HUES48 (cell line): ENCODE measurements at regions not wholly inside any gene's neighbourhood (a gene's known extent, or its start where the extent isn't known, plus 50 kb on each side); places are given as distances from the start of the nearest gene placed in this dataset.

ENCODE experiments used
- H3K27ac ChIP-seq: one replicate; pipeline ENCODE4 v1.7.0; 2013; ENCODE audit warnings: low read depth, low read length, inconsistent platforms
- H3K27me3 ChIP-seq: 2 replicates; pipeline ENCODE4 v1.6.1; 2013; ENCODE audit warnings: mild to moderate bottlenecking, low read length; ENCODE audit not compliant: control insufficient read depth, insufficient read depth
- H3K36me3 ChIP-seq: 2 replicates; pipeline ENCODE4 v1.6.1; 2013; ENCODE audit warnings: low read length; ENCODE audit not compliant: control insufficient read depth, insufficient read depth
- H3K4me1 ChIP-seq: 2 replicates; pipeline ENCODE4 v1.6.1; 2013; ENCODE audit warnings: mild to moderate bottlenecking, low read length; ENCODE audit not compliant: control insufficient read depth, insufficient read depth
- H3K4me3 ChIP-seq: 2 replicates; pipeline ENCODE4 v1.5.1; 2013; ENCODE audit warnings: mild to moderate bottlenecking, low read depth, low read length
- H3K9ac ChIP-seq: 2 replicates; pipeline ENCODE4 v1.6.1; 2013; ENCODE audit warnings: mild to moderate bottlenecking, low read depth, low read length, moderate library complexity
- H3K9me3 ChIP-seq: 2 replicates; pipeline ENCODE4 v1.6.1; 2013; ENCODE audit warnings: low read length; ENCODE audit not compliant: control insufficient read depth, insufficient read depth

GRCh38 chr12:124487066-124487833 lies 80.2 kb downstream of the NCOR2 start:
- Histone ChIP-seq H3K4me3 (no peak overlapping the region), H3K9ac (no peak overlapping the region), H3K27ac (no peak overlapping the region), H3K9me3 (no peaks in the 10 kb centered on the region), H3K36me3 (peaks cover 37% of the 10 kb centered on the region), H3K4me1 (no peaks in the 10 kb centered on the region), H3K27me3 (no peaks in the 10 kb centered on the region)

- Histone ChIP-seq H3K4me3 (no peak overlapping the region), H3K4me1 (no peaks in the 10 kb centered on the region), H3K9me3 (no peaks in the 10 kb centered on the region), H3K27ac (no peak overlapping the region), H3K27me3 (no peaks in the 10 kb centered on the region), H3K9ac (no peak overlapping the region), H3K36me3 (peaks cover 35% of the 10 kb centered on the region)
These were observed 81.0 kb downstream of the NCOR2 start for GRCh38 chr12:124486346-124486963.

- Histone ChIP-seq H3K4me3 (no peak overlapping the region), H3K27me3 (no peaks in the 10 kb centered on the region), H3K27ac (no peak overlapping the region), H3K4me1 (no peaks in the 10 kb centered on the region), H3K9ac (no peak overlapping the region), H3K36me3 (peaks cover 34% of the 10 kb centered on the region), H3K9me3 (no peaks in the 10 kb centered on the region)
These were observed 82.0 kb downstream of the NCOR2 start for GRCh38 chr12:124485371-124485770.

- Histone ChIP-seq H3K9me3 (no peaks in the 10 kb centered on the region), H3K9ac (no peak overlapping the region), H3K27ac (no peak overlapping the region), H3K4me1 (no peaks in the 10 kb centered on the region), H3K27me3 (no peaks in the 10 kb centered on the region), H3K4me3 (no peak overlapping the region), H3K36me3 (peaks cover 36% of the 10 kb centered on the region)
These were observed 82.9 kb downstream of the NCOR2 start for GRCh38 chr12:124484526-124484953.

- no peaks in the 10 kb centered on the region for H3K4me1 ChIP-seq
- no peaks in the 10 kb centered on the region for H3K27me3 ChIP-seq
- peaks cover 40% of the 10 kb centered on the region for H3K36me3 ChIP-seq
- no peak overlapping the region for H3K9ac ChIP-seq
- H3K9me3 ChIP-seq, result no peaks in the 10 kb centered on the region
- no peak overlapping the region for H3K27ac ChIP-seq
- no peak overlapping the region for H3K4me3 ChIP-seq
These were observed 83.3 kb downstream of the NCOR2 start for GRCh38 chr12:124484067-124484466.

GRCh38 chr12:124482901-124483799 lies 84.3 kb downstream of the NCOR2 start:
- Histone ChIP-seq H3K9ac (no peak overlapping the region), H3K27me3 (no peaks in the 10 kb centered on the region), H3K36me3 (peaks cover 46% of the 10 kb centered on the region)

GRCh38 chr12:124482567-124482893 lies 84.9 kb downstream of the NCOR2 start:
- H3K36me3 ChIP-seq, result peaks cover 52% of the 10 kb centered on the region
- no peaks in the 10 kb centered on the region for H3K9me3 ChIP-seq

More at GRCh38 chr12:124482901-124483799, 84.3 kb downstream of the NCOR2 start:
- Histone ChIP-seq H3K27ac (no peak overlapping the region), H3K4me1 (no peaks in the 10 kb centered on the region), H3K9me3 (no peaks in the 10 kb centered on the region), H3K4me3 (no peak overlapping the region)

GRCh38 chr12:124481772-124482566 lies 85.4 kb downstream of the NCOR2 start:
- Histone ChIP-seq H3K36me3 (peaks cover 57% of the 10 kb centered on the region), H3K27ac (no peak overlapping the region), H3K4me1 (no peaks in the 10 kb centered on the region), H3K9me3 (no peaks in the 10 kb centered on the region), H3K27me3 (no peaks in the 10 kb centered on the region), H3K9ac (no peak overlapping the region), H3K4me3 (no peak overlapping the region)

More at GRCh38 chr12:124482567-124482893, 84.9 kb downstream of the NCOR2 start:
- H3K27ac ChIP-seq, result no peak overlapping the region
- H3K4me3 ChIP-seq, result no peak overlapping the region
- no peaks in the 10 kb centered on the region for H3K27me3 ChIP-seq
- no peaks in the 10 kb centered on the region for H3K4me1 ChIP-seq
- no peak overlapping the region for H3K9ac ChIP-seq

- Histone ChIP-seq H3K27me3 (no peaks in the 10 kb centered on the region), H3K9ac (no peak overlapping the region), H3K4me1 (no peaks in the 10 kb centered on the region), H3K36me3 (peaks cover 62% of the 10 kb centered on the region), H3K4me3 (no peak overlapping the region), H3K27ac (no peak overlapping the region), H3K9me3 (no peaks in the 10 kb centered on the region)
These were observed 86.1 kb downstream of the NCOR2 start for GRCh38 chr12:124481257-124481750.

- Histone ChIP-seq H3K9me3 (no peaks in the 10 kb centered on the region), H3K9ac (no peak overlapping the region), H3K27ac (no peak overlapping the region), H3K27me3 (no peaks in the 10 kb centered on the region), H3K4me1 (no peaks in the 10 kb centered on the region), H3K36me3 (peaks cover 63% of the 10 kb centered on the region), H3K4me3 (no peak overlapping the region)
These were observed 86.7 kb downstream of the NCOR2 start for GRCh38 chr12:124480469-124481256.
